Upper lobe of right lung (tissue), 1 donor: ENCODE measurements at regions not wholly inside any gene's neighbourhood (a gene's known extent, or its start where the extent isn't known, plus 50 kb on each side); places are given as distances from the start of the nearest gene placed in this dataset.

Experiments
- ATAC-seq: fragments of 200-7000 bp; cut with Tn5 transposase; one replicate; pipeline ENCODE4 v1.9.1; 2020; ENCODE audit warnings: mild to moderate bottlenecking, moderate library complexity
- DNase-seq: peaks from one replicate; pipeline ENCODE4 v3.0.0-alpha.2; 2020
- H3K27ac ChIP-seq: fragments of 200-600 bp; one replicate; pipeline ENCODE4 v1.8.0; 2022
- H3K27me3 ChIP-seq: fragments of 200-600 bp; one replicate; pipeline ENCODE4 v1.8.0; 2022; ENCODE audit warnings: mild to moderate bottlenecking
- H3K36me3 ChIP-seq: fragments of 200-600 bp; one replicate; pipeline ENCODE4 v1.8.0; 2022
- H3K4me1 ChIP-seq: fragments of 200-600 bp; one replicate; pipeline ENCODE4 v1.8.0; 2022
- H3K4me3 ChIP-seq: fragments of 200-600 bp; one replicate; pipeline ENCODE4 v1.8.0; 2022; ENCODE audit warnings: mild to moderate bottlenecking
- H3K9me3 ChIP-seq: fragments of 200-600 bp; one replicate; pipeline ENCODE4 v1.8.0; 2022
- intact Hi-C: fragments of 100-400 bp; cut with DNase I; formaldehyde crosslinking; loops from one replicate; pipeline ENCODE4 v1.11.0; 2022
- TF ChIP-seq, protein P1 (sequence below): fragments of 200-600 bp; IDR thresholded peaks from one replicate; pipeline ENCODE4 v1.8.0; 2022; ENCODE audit warnings: antibody characterized with exemption
- donor health status: DM: no; HTN: yes; CAD: no; lungs with severe emphysema.

DNA sequence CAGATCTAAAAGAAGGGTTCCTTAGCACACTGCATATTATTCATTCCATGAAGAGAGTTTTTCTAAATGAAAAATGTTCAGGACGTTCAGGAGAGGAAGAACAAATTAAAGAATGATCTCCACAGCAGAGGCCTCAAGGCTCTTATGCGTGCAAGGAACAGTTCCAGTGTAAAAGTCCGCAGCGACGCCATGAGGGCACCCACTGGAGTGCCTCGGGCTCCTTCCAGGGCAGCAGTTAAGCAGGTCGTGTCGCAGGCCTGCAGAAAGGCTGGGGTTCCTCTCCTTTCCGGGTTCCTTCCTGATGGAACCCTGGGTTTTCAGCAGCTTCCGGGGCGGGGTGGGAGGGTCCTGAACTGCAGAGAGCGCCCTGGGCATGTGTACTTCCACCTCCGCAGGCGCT is 87.1 kb upstream of the SELENOP start:
- TF ChIP-seq, protein P1, sequence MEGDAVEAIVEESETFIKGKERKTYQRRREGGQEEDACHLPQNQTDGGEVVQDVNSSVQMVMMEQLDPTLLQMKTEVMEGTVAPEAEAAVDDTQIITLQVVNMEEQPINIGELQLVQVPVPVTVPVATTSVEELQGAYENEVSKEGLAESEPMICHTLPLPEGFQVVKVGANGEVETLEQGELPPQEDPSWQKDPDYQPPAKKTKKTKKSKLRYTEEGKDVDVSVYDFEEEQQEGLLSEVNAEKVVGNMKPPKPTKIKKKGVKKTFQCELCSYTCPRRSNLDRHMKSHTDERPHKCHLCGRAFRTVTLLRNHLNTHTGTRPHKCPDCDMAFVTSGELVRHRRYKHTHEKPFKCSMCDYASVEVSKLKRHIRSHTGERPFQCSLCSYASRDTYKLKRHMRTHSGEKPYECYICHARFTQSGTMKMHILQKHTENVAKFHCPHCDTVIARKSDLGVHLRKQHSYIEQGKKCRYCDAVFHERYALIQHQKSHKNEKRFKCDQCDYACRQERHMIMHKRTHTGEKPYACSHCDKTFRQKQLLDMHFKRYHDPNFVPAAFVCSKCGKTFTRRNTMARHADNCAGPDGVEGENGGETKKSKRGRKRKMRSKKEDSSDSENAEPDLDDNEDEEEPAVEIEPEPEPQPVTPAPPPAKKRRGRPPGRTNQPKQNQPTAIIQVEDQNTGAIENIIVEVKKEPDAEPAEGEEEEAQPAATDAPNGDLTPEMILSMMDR, result no peak
- H3K27ac ChIP-seq, result no peak overlapping the region
- no peaks in the 10 kb centered on the region for H3K9me3 ChIP-seq
- no peaks in the 10 kb centered on the region for H3K4me1 ChIP-seq
- no peaks in the 10 kb centered on the region for H3K36me3 ChIP-seq
- H3K4me3 ChIP-seq, result no peak overlapping the region
- H3K27me3 ChIP-seq, result no peaks in the 10 kb centered on the region
- ATAC-seq, result no peak
- no peak for DNase-seq
- intact Hi-C loops, result loop anchor here (10.0 kb wide), 1 partner anchor 94 kb away; no protein-coding TSS in a partner anchor

DNA sequence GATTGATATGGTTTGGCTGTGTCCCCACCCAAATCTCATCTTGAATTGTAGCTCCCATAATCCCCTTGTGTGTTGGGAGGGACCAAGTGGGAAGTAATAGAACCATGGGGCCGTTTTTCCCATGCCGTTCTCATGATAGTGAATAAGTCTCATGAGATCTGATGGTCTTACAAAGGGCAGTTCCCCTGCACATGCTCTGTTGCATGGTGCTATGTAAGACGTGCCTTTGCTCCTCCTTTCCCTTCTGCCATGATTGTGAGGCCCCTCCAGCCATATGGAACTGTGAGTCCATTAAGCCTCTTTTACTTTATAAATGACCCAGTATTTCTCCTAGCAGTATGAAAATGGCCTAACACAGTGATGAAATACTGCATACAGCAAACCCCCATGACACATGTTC is 84.8 kb upstream of the SELENOP start:
- H3K36me3 ChIP-seq, result no peaks in the 10 kb centered on the region
- intact Hi-C loops, result loop anchor here (10.0 kb wide), 1 partner anchor 92 kb away; no protein-coding TSS in a partner anchor
- ATAC-seq (no peak), DNase-seq (no peak)
- no peaks in the 10 kb centered on the region for H3K4me1 ChIP-seq
- TF ChIP-seq, protein P1, result no peak
- H3K27me3 ChIP-seq, result no peaks in the 10 kb centered on the region
- no peaks in the 10 kb centered on the region for H3K9me3 ChIP-seq
- no peak overlapping the region for H3K27ac ChIP-seq
- H3K4me3 ChIP-seq, result no peak overlapping the region

DNA sequence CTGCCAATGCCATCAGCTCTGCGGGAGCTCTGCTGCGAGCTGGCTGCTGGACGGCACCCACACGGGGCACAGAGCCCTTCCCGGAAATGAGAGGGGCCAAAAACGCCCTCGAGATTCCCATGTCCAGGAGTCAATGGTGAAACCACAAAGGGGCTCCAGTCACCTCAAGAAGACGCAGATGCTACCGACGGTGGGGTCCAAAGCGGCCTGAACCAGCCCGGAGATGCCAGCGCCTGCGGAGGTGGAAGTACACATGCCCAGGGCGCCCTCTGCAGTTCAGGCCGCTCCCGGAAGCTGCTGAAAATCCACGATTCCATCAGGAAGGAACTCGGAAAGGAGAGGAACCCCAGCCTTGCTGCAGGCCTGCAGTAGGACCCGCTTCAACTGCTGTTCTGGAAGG is 82.4 kb upstream of the SELENOP start:
- H3K4me3 ChIP-seq, result no peak overlapping the region
- H3K4me1 ChIP-seq, result no peaks in the 10 kb centered on the region
- TF ChIP-seq, protein P1, result peak; percentile 18
- no peak overlapping the region for H3K27ac ChIP-seq
- H3K36me3 ChIP-seq, result no peaks in the 10 kb centered on the region
- peak; percentile 25 for ATAC-seq
- no peaks in the 10 kb centered on the region for H3K9me3 ChIP-seq
- H3K27me3 ChIP-seq, result no peaks in the 10 kb centered on the region
- DNase-seq, result no peak
- intact Hi-C loops, result loop anchor here (10.0 kb wide), 1 partner anchor 89 kb away; no protein-coding TSS in a partner anchor

DNA sequence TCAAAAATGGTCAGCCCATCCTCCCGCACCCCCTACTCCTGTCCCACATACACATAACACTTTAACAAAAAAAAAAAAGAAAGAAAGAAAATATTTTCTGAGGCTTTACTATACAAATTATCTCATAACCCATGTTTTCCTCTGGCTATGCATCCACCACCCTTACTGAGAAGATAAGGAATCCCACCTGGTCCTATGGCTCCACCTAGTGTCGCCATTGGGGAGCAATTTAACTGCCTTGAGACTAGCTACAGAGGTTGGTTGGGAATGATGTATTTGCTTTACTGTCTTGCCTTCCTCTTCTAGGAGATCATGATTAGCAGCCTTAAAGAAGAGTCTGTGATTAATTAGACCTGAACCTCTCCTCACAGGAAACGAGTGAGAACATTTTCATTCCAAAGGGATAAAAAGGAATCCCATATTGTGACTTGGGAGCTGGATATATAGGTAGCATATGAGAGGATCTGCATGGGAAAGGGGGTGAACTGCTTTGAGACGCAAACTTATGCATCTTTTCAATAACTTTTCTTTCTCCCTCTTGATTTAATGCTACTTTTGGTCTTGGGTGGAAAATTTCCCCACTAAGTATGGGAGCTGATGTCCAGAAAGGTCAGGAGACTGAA is 77.7 kb upstream of the SELENOP start:
- H3K9me3 ChIP-seq, result no peaks in the 10 kb centered on the region
- ATAC-seq, result peak; percentile 96

DNA sequence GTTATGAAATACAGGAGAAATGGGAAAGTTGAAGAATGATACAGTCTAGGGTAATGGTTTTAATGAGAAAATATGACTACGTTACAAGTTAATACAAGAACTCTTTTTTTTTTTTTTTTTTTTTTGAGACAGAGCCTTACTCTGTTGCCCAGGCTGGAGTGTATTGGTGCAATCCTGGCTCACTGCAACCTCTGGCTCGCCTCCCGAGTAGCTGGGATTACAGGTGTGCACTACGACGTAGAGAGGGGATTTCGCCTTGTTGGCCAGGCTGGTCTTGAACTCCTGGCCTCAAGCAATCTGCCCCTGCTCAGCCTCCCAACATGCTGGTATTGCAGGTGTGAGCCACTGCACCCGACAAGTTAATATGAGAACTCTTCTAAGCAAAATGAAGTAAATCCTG is 77.1 kb upstream of the SELENOP start:
- ATAC-seq (no peak), DNase-seq (no peak)
- TF ChIP-seq, protein P1, result no peak
- no peaks in the 10 kb centered on the region for H3K36me3 ChIP-seq
- no peaks in the 10 kb centered on the region for H3K9me3 ChIP-seq
- H3K27me3 ChIP-seq, result no peaks in the 10 kb centered on the region
- H3K4me1 ChIP-seq, result peaks cover 10% of the 10 kb centered on the region
- H3K27ac ChIP-seq, result no peak overlapping the region
- intact Hi-C loops, result no loop called here
- H3K4me3 ChIP-seq, result no peak overlapping the region

More for the DNA sequence above, 77.7 kb upstream of the SELENOP start:
- no peak overlapping the region for H3K27ac ChIP-seq
- H3K36me3 ChIP-seq, result no peaks in the 10 kb centered on the region
- no peaks in the 10 kb centered on the region for H3K27me3 ChIP-seq
- peaks cover 10% of the 10 kb centered on the region for H3K4me1 ChIP-seq
- intact Hi-C loops, result no loop called here
- TF ChIP-seq, protein P1, result peak; percentile 89
- H3K4me3 ChIP-seq, result no peak overlapping the region
- DNase-seq, result no peak

DNA sequence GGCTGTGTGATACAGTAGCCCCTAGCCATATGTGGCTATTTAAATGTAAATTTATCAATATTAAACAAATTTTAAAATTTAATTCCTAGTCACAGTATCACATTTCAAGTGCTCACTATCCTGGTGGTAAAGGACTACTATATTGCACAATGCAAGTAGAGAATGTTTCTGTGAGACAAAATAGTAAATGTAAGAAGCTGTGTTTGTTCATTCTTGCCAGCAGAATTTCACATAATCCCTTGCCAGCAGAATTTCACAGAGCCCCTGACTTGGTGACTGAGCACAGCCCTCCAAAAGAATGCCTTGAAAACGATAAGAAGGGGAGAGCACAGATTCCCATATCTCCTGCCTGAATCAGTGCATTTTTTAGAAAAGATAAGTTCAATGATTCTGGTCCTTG is 75.9 kb upstream of the SELENOP start:
- Histone ChIP-seq H3K27me3 (no peaks in the 10 kb centered on the region), H3K27ac (no peak overlapping the region), H3K9me3 (no peaks in the 10 kb centered on the region), H3K36me3 (no peaks in the 10 kb centered on the region), H3K4me1 (peaks cover 10% of the 10 kb centered on the region), H3K4me3 (no peak overlapping the region)
- ATAC-seq, result no peak
- TF ChIP-seq, protein P1, result no peak
- intact Hi-C loops, result no loop called here
- no peak for DNase-seq
